ENCODE measurements at regions not wholly inside any gene's neighbourhood (a gene's known extent, or its start where the extent isn't known, plus 50 kb on each side); places are given as distances from the start of the nearest gene placed in this dataset.

DNA sequence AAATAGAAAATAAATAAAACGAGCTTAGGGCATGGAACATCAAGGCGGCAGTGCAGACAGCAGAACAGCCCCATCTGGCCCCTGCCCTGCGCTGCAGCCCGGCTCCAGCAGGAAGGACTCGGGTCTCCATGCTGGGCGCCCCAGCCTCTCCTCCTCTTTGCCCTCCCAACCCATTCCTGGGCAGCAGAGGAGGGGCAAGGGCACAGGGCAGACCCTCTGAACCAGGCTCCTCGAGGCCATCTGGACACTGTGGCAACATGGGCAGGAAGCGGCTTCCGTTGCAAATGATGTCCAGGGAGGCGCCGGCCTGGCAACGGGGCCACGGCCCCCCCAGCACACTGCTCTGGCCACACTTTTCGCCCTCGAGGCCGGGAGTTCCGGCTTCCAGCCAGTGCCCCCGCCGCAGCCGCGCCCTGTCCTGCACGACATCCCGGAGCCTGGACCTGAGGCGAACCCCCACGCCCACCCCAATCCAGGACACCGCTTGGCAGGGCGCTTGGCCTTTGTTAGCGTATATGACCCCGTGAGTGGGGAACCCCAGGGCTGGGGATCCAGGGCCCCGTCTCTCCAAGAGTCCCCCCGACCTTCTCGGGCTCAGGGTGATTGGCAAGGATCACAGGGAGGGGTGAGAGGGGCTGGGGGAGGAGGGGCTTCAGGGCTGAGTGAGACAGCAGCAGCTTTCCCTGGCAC is 192.1 kb downstream of the IGLL1 start:
- H3K4me3 Mint-ChIP-seq (ENCODE audit: unreplicated experiment): no peak overlapping the region
- DNase-seq: no peak
- H3K27me3 Mint-ChIP-seq (ENCODE audit: unreplicated experiment): peaks cover 7% of the 10 kb centered on the region
- TF ChIP-seq, protein P1, sequence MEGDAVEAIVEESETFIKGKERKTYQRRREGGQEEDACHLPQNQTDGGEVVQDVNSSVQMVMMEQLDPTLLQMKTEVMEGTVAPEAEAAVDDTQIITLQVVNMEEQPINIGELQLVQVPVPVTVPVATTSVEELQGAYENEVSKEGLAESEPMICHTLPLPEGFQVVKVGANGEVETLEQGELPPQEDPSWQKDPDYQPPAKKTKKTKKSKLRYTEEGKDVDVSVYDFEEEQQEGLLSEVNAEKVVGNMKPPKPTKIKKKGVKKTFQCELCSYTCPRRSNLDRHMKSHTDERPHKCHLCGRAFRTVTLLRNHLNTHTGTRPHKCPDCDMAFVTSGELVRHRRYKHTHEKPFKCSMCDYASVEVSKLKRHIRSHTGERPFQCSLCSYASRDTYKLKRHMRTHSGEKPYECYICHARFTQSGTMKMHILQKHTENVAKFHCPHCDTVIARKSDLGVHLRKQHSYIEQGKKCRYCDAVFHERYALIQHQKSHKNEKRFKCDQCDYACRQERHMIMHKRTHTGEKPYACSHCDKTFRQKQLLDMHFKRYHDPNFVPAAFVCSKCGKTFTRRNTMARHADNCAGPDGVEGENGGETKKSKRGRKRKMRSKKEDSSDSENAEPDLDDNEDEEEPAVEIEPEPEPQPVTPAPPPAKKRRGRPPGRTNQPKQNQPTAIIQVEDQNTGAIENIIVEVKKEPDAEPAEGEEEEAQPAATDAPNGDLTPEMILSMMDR (IDR thresholded peaks at IDR 0.05; ENCODE audit: partially characterized antibody, unreplicated experiment): no peak
- peaks cover 11% of the 10 kb centered on the region for H3K4me1 Mint-ChIP-seq (ENCODE audit: low read depth, unreplicated experiment)
- no peaks in the 10 kb centered on the region for H3K36me3 Mint-ChIP-seq (ENCODE audit: unreplicated experiment)
- no peak overlapping the region for H3K27ac Mint-ChIP-seq (ENCODE audit: unreplicated experiment)
- H3K9me3 Mint-ChIP-seq (ENCODE audit: unreplicated experiment): peaks cover 13% of the 10 kb centered on the region

DNA sequence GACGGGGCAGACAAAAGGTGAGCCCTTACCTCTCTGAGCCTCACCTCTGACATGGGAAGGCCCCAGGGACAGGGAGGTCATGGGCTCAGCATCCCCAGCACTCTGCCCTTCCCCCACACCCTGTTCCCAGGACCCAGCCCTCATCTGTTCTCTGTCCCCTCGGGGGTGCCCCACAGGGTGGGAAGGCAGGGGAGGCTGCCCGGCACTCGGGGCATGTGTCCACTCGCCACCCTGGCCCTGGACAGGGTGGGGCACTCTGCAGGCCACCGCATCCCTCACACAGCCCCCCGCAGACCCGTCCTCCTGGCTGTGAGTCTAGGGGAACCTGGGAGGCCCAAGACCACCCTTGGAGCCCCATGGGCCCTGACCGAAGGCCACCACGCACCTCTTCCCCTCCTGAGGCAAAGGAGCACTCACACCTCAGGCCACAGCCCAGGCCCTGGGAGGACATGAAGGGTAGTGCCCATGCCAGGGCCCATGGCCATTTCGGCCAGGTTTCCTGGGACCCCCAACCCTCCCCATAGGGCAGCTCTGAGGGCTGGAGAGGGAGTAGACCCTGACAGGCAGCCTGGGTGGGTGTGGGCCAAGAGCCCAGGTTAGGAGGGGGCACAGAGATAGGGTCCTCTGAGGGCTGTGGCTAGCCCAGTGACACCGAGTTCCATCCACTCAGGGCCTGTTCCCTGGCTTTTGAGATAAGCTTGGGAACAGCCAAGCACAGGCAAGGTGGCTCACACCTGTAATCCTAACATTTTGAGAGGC is 193.1 kb downstream of the IGLL1 start:
- Mint-ChIP-seq H3K9me3 (ENCODE audit: unreplicated experiment) (peaks cover 13% of the 10 kb centered on the region), H3K36me3 (ENCODE audit: unreplicated experiment) (no peaks in the 10 kb centered on the region), H3K4me3 (ENCODE audit: unreplicated experiment) (no peak overlapping the region), H3K27ac (ENCODE audit: unreplicated experiment) (no peak overlapping the region), H3K27me3 (ENCODE audit: unreplicated experiment) (peaks cover 7% of the 10 kb centered on the region), H3K4me1 (ENCODE audit: low read depth, unreplicated experiment) (peaks cover 13% of the 10 kb centered on the region)
- no peak for DNase-seq
- TF ChIP-seq, protein P1 (IDR thresholded peaks at IDR 0.05; ENCODE audit: partially characterized antibody, unreplicated experiment): no peak

DNA sequence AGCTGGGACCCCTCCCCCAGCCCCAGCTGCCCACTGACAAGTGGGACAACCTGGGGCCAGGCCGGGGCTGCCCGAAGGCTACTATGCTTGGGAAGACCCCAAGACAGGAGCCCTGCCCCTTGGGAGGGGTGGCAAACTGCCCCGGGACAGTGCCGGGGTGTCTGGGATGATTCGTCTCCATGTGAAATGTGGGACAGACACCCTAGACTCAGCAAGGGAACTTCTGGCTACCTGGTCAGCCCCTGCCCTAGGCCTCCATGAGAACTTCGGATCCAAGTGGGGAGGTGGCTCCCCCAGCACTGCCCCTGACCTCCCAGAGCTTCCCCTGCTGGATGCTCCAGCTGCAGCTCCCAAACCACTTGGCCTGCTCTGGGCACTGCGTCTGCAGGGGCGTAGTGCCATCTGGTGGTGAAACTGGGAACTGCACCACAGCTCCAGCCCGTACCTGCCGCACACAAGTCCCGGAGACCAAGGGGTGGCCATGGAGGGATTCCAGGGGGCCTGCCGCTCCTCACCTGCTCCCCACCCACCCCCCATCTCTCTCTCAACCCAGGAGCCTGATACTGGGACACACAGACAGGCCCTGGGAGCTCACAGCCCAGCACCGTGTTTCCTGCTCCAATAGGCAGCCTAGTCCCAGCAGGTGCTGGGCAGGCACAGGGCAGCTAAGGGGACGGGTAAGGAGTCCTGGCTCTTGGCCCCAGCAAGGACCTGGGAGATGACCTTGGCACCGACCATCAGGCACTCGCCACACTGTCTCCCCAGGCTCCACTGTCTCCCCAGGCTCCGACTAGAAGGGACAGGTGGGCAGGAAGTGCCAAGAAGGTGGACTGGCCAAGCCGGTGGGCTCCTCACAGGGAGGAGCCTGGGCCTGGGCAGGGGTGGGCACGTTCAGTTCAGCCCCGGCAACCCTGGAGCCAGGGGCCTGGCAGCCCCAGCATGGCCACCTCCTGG is 194.1 kb downstream of the IGLL1 start:
- DNase-seq: peak; percentile 93
- Mint-ChIP-seq H3K4me1 (ENCODE audit: low read depth, unreplicated experiment) (peaks cover 13% of the 10 kb centered on the region), H3K27ac (ENCODE audit: unreplicated experiment) (no peak overlapping the region), H3K9me3 (ENCODE audit: unreplicated experiment) (peaks cover 10% of the 10 kb centered on the region), H3K4me3 (ENCODE audit: unreplicated experiment) (no peak overlapping the region), H3K27me3 (ENCODE audit: unreplicated experiment) (peaks cover 4% of the 10 kb centered on the region), H3K36me3 (ENCODE audit: unreplicated experiment) (peaks cover 4% of the 10 kb centered on the region)
- TF ChIP-seq, protein P1 (IDR thresholded peaks at IDR 0.05; ENCODE audit: partially characterized antibody, unreplicated experiment): peak; percentile 100

DNA sequence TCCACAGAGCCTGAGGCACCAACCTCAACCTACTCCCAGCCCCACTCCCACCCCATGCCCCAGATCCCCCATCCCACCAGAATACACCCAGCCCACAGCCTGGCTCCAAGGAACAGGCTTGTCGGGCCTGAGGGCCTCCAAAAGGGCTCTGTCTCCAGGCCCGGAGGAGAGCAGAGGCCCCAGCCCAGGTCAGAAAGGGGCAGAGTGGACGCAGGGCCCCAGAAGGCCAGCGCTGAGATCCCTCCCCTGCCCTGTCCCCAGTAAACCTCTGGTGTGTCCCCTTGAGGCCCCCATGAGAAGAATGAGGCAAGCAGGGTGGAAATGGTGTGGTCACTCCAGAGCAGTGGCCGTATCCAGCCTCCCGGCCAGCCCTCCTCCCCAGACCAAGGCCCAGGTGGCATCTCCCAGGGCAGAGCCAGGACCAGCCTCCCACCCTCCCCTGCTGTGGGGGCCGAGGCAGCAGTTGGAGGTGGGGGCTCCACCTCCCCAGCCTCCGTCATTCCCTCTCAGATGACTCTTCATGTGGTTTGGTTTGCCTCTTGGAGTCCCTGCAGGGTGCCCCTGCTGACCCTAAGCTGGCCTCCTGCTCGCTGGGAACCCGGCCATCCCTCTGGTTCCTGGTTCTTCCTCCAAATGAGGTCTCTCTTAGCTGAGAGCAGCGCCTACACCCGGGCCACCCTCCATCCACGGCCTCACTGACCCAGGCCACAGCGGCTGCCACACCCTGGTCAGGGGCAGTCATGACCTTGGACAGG is 195.0 kb downstream of the IGLL1 start:
- TF ChIP-seq, protein P1 (IDR thresholded peaks at IDR 0.05; ENCODE audit: partially characterized antibody, unreplicated experiment): no peak
- H3K4me3 Mint-ChIP-seq (ENCODE audit: unreplicated experiment): no peak overlapping the region
- H3K9me3 Mint-ChIP-seq (ENCODE audit: unreplicated experiment): peaks cover 7% of the 10 kb centered on the region
- no peak for DNase-seq
- peaks cover 9% of the 10 kb centered on the region for H3K27me3 Mint-ChIP-seq (ENCODE audit: unreplicated experiment)
- no peak overlapping the region for H3K27ac Mint-ChIP-seq (ENCODE audit: unreplicated experiment)
- H3K36me3 Mint-ChIP-seq (ENCODE audit: unreplicated experiment): peaks cover 8% of the 10 kb centered on the region
- peaks cover 13% of the 10 kb centered on the region for H3K4me1 Mint-ChIP-seq (ENCODE audit: low read depth, unreplicated experiment)

Measured in glutamatergic neuron (in vitro differentiated cells).